ENCODE measurements at regions not wholly inside any gene's neighbourhood (a gene's known extent, or its start where the extent isn't known, plus 50 kb on each side); places are given as distances from the start of the nearest gene placed in this dataset.

GRCh38 chr13:34764246-34764645, 177.8 kb upstream of the NBEA start:
- DNase-seq, result no peak
- TF ChIP-seq CTCF (IDR thresholded peaks at IDR 0.05; ENCODE audit: borderline replicate concordance, extremely low read depth, low read length, poor library complexity, severe bottlenecking) (no peak), EZH2 (IDR thresholded peaks at IDR 0.05; ENCODE audit: borderline replicate concordance, low read depth, low read length, severe bottlenecking) (no peak)
- H3K27ac ChIP-seq (ENCODE audit: low read length), result no peak overlapping the region

GRCh38 chr13:34765446-34766180, 176.5 kb upstream of the NBEA start:
- H3K9ac ChIP-seq (ENCODE audit: low read depth, low read length), result no peak overlapping the region
- H3K36me3 ChIP-seq (ENCODE audit: insufficient read depth, low read length), result no peaks in the 10 kb centered on the region
- no peak overlapping the region for H3K27ac ChIP-seq (ENCODE audit: low read length)
- H4K20me1 ChIP-seq (ENCODE audit: insufficient read depth, low read length), result no peaks in the 10 kb centered on the region
- no peaks in the 10 kb centered on the region for H3K9me3 ChIP-seq (ENCODE audit: insufficient read depth, low read length, severe bottlenecking)
- H3K79me2 ChIP-seq (ENCODE audit: insufficient read depth, low read length), result no peaks in the 10 kb centered on the region
- ATAC-seq (ENCODE audit: insufficient read depth, low read depth), result no peak
- no peaks in the 10 kb centered on the region for H3K4me1 ChIP-seq (ENCODE audit: insufficient read depth, low read length)
- DNase-seq, result no peak
- H3K4me2 ChIP-seq (ENCODE audit: insufficient read depth, low read length), result no peak overlapping the region
- H3K27me3 ChIP-seq (ENCODE audit: insufficient read depth, low read length, poor library complexity), result no peaks in the 10 kb centered on the region
- no peak overlapping the region for H2AFZ ChIP-seq (ENCODE audit: low read depth, low read length)
- H3K4me3 ChIP-seq (ENCODE audit: low read depth in 1 of 2, low read length in 2 of 2), result no peak overlapping the region
- TF ChIP-seq CTCF (IDR thresholded peaks at IDR 0.05; ENCODE audit: borderline replicate concordance, extremely low read depth, low read length, poor library complexity, severe bottlenecking) (no peak), EZH2 (IDR thresholded peaks at IDR 0.05; ENCODE audit: borderline replicate concordance, low read depth, low read length, severe bottlenecking) (no peak)

More at GRCh38 chr13:34764246-34764645, 177.8 kb upstream of the NBEA start:
- no peak overlapping the region for H3K9ac ChIP-seq (ENCODE audit: low read depth, low read length)
- no peak overlapping the region for H3K4me3 ChIP-seq (ENCODE audit: low read depth in 1 of 2, low read length in 2 of 2)
- no peak for ATAC-seq (ENCODE audit: insufficient read depth, low read depth)
- no peaks in the 10 kb centered on the region for H3K36me3 ChIP-seq (ENCODE audit: insufficient read depth, low read length)
- H3K27me3 ChIP-seq (ENCODE audit: insufficient read depth, low read length, poor library complexity), result no peaks in the 10 kb centered on the region
- H3K4me2 ChIP-seq (ENCODE audit: insufficient read depth, low read length), result no peak overlapping the region
- no peak overlapping the region for H2AFZ ChIP-seq (ENCODE audit: low read depth, low read length)
- H3K79me2 ChIP-seq (ENCODE audit: insufficient read depth, low read length), result no peaks in the 10 kb centered on the region
- no peaks in the 10 kb centered on the region for H3K4me1 ChIP-seq (ENCODE audit: insufficient read depth, low read length)
- no peaks in the 10 kb centered on the region for H4K20me1 ChIP-seq (ENCODE audit: insufficient read depth, low read length)
- no peaks in the 10 kb centered on the region for H3K9me3 ChIP-seq (ENCODE audit: insufficient read depth, low read length, severe bottlenecking)

GRCh38 chr13:34767778-34768177, 174.3 kb upstream of the NBEA start:
- ATAC-seq (ENCODE audit: insufficient read depth, low read depth), result no peak

More at GRCh38 chr13:34767778-34768177, 174.3 kb upstream of the NBEA start:
- Histone ChIP-seq H2AFZ (ENCODE audit: low read depth, low read length) (no peak overlapping the region), H3K79me2 (ENCODE audit: insufficient read depth, low read length) (no peaks in the 10 kb centered on the region), H3K36me3 (ENCODE audit: insufficient read depth, low read length) (no peaks in the 10 kb centered on the region), H3K9me3 (ENCODE audit: insufficient read depth, low read length, severe bottlenecking) (no peaks in the 10 kb centered on the region), H3K4me3 (ENCODE audit: low read depth in 1 of 2, low read length in 2 of 2) (no peak overlapping the region), H3K4me2 (ENCODE audit: insufficient read depth, low read length) (no peak overlapping the region), H3K27ac (ENCODE audit: low read length) (no peak overlapping the region), H3K4me1 (ENCODE audit: insufficient read depth, low read length) (no peaks in the 10 kb centered on the region), H4K20me1 (ENCODE audit: insufficient read depth, low read length) (no peaks in the 10 kb centered on the region), H3K27me3 (ENCODE audit: insufficient read depth, low read length, poor library complexity) (no peaks in the 10 kb centered on the region), H3K9ac (ENCODE audit: low read depth, low read length) (no peak overlapping the region)
- TF ChIP-seq EZH2 (IDR thresholded peaks at IDR 0.05; ENCODE audit: borderline replicate concordance, low read depth, low read length, severe bottlenecking) (no peak), CTCF (IDR thresholded peaks at IDR 0.05; ENCODE audit: borderline replicate concordance, extremely low read depth, low read length, poor library complexity, severe bottlenecking) (no peak)
- DNase-seq, result no peak

Measured in DND-41 (cell line).